Erythroblast (primary cell): ENCODE measurements at regions not wholly inside any gene's neighbourhood (a gene's known extent, or its start where the extent isn't known, plus 50 kb on each side); places are given as distances from the start of the nearest gene placed in this dataset.
"Not testable (repeated sequence)": the region's sequence is repeated elsewhere in the genome, so short reads cannot be mapped to it uniquely, and the experiment has no call there.

Experiments
- DNase-seq, 2 experiments: peaks; one replicate each; lab custom pipeline; 2025; lab: John Stamatoyannopoulos, UW
- GATA1 ChIP-seq: IDR thresholded peaks from 2 replicates; pipeline ENCODE4 v1.6.1; 2011; ENCODE audit warnings: low read depth, mild to moderate bottlenecking, control low read depth, low read length, moderate library complexity
- POLR2A ChIP-seq: IDR thresholded peaks from 2 replicates; pipeline ENCODE4 v1.6.1; 2011; ENCODE audit warnings: mild to moderate bottlenecking, low read length

GRCh38 chr9:78707481-78707991 lies 410.6 kb downstream of the PSAT1 start:
- DNase-seq = no peak
- TF ChIP-seq GATA1 = no peak
- no peak for TF ChIP-seq POLR2A

- no peak for DNase-seq
- TF ChIP-seq POLR2A (no peak), GATA1 (no peak)
Measured at GRCh38 chr9:78712903-78713613, 416.1 kb downstream of the PSAT1 start.

GRCh38 chr9:78713614-78714405 lies 416.9 kb downstream of the PSAT1 start:
- no peak for DNase-seq
- TF ChIP-seq GATA1 (no peak), POLR2A (no peak)

- no peak for DNase-seq
- TF ChIP-seq GATA1 (no peak), POLR2A (no peak)
Measured at GRCh38 chr9:78714576-78714975, 417.7 kb downstream of the PSAT1 start.

GRCh38 chr9:78719029-78719428 lies 422.1 kb downstream of the PSAT1 start:
- DNase-seq = not testable (repeated sequence)

- no peak for DNase-seq
- TF ChIP-seq GATA1 = no peak
- TF ChIP-seq POLR2A = no peak
Measured at GRCh38 chr9:78724896-78725295, 428.0 kb downstream of the PSAT1 start.

- no peak for TF ChIP-seq GATA1
- no peak for TF ChIP-seq POLR2A
- DNase-seq = no peak
Measured at GRCh38 chr9:78725503-78725902, 428.6 kb downstream of the PSAT1 start.

GRCh38 chr9:78745331-78745730 lies 448.4 kb downstream of the PSAT1 start:
- TF ChIP-seq GATA1 = no peak
- TF ChIP-seq POLR2A = no peak
- DNase-seq = no peak

GRCh38 chr9:78746010-78746409 lies 449.1 kb downstream of the PSAT1 start:
- no peak for DNase-seq
- no peak for TF ChIP-seq POLR2A
- no peak for TF ChIP-seq GATA1

- DNase-seq = no peak
- no peak for TF ChIP-seq POLR2A
- TF ChIP-seq GATA1 = no peak
Measured at GRCh38 chr9:78753039-78753438, 456.1 kb downstream of the PSAT1 start.

GRCh38 chr9:78756813-78757510 lies 460.0 kb downstream of the PSAT1 start:
- TF ChIP-seq GATA1 (no peak), POLR2A (no peak)
- DNase-seq = no peak

GRCh38 chr9:78763424-78763823 lies 466.5 kb downstream of the PSAT1 start:
- no peak for TF ChIP-seq GATA1
- TF ChIP-seq POLR2A = no peak
- DNase-seq = no peak

GRCh38 chr9:78765861-78766260 lies 468.9 kb downstream of the PSAT1 start:
- no peak for TF ChIP-seq GATA1
- no peak for DNase-seq

GRCh38 chr9:78767490-78767889 lies 470.6 kb downstream of the PSAT1 start:
- no peak for DNase-seq
- no peak for TF ChIP-seq GATA1

GRCh38 chr9:78769690-78770089 lies 472.8 kb downstream of the PSAT1 start:
- TF ChIP-seq POLR2A (no peak), GATA1 (no peak)
- DNase-seq = no peak
